ENCODE measurements at regions not wholly inside any gene's neighbourhood (a gene's known extent, or its start where the extent isn't known, plus 50 kb on each side); places are given as distances from the start of the nearest gene placed in this dataset.

GRCh38 chr10:78567680-78568455, 500.9 kb upstream of the ZMIZ1 start:
- no peak for DNase-seq (ENCODE audit: low spot score)

GRCh38 chr10:78568620-78569019, 500.1 kb upstream of the ZMIZ1 start:
- DNase-seq (ENCODE audit: low spot score): no peak

GRCh38 chr10:78570633-78571235, 498.0 kb upstream of the ZMIZ1 start:
- DNase-seq (ENCODE audit: low spot score): no peak

GRCh38 chr10:78571286-78571685, 497.5 kb upstream of the ZMIZ1 start:
- no peak for DNase-seq (ENCODE audit: low spot score)

- no peak for DNase-seq (ENCODE audit: low spot score)
Observed at GRCh38 chr10:78571891-78572290, 496.9 kb upstream of the ZMIZ1 start.

- DNase-seq (ENCODE audit: low spot score): no peak
Observed at GRCh38 chr10:78572565-78572964, 496.2 kb upstream of the ZMIZ1 start.

- no peak for DNase-seq (ENCODE audit: low spot score)
Observed at GRCh38 chr10:78574547-78574946, 494.2 kb upstream of the ZMIZ1 start.

GRCh38 chr10:78575400-78575799, 493.4 kb upstream of the ZMIZ1 start:
- DNase-seq (ENCODE audit: low spot score): no peak

GRCh38 chr10:78576276-78576675, 492.5 kb upstream of the ZMIZ1 start:
- no peak for DNase-seq (ENCODE audit: low spot score)

- no peak for DNase-seq (ENCODE audit: low spot score)
Observed at GRCh38 chr10:78577712-78578111, 491.1 kb upstream of the ZMIZ1 start.

GRCh38 chr10:78578929-78579328, 489.8 kb upstream of the ZMIZ1 start:
- DNase-seq (ENCODE audit: low spot score): no peak

- peak; percentile 47 for DNase-seq (ENCODE audit: low spot score)
Observed at GRCh38 chr10:78579576-78579975, 489.2 kb upstream of the ZMIZ1 start.

- peak; percentile 91 for DNase-seq (ENCODE audit: low spot score)
Observed at GRCh38 chr10:78579995-78580394, 488.8 kb upstream of the ZMIZ1 start.

- no peak for DNase-seq (ENCODE audit: low spot score)
Observed at GRCh38 chr10:78581133-78581694, 487.6 kb upstream of the ZMIZ1 start.

- no peak for DNase-seq (ENCODE audit: low spot score)
Observed at GRCh38 chr10:78582540-78582939, 486.2 kb upstream of the ZMIZ1 start.

GRCh38 chr10:78584266-78584665, 484.5 kb upstream of the ZMIZ1 start:
- DNase-seq (ENCODE audit: low spot score): no peak

- no peak for DNase-seq (ENCODE audit: low spot score)
Observed at GRCh38 chr10:78584681-78585080, 484.1 kb upstream of the ZMIZ1 start.

GRCh38 chr10:78585952-78586351, 482.8 kb upstream of the ZMIZ1 start:
- DNase-seq (ENCODE audit: low spot score): no peak

GRCh38 chr10:78588194-78588811, 480.5 kb upstream of the ZMIZ1 start:
- peak; percentile 6 for DNase-seq (ENCODE audit: low spot score)

GRCh38 chr10:78589687-78590086, 479.1 kb upstream of the ZMIZ1 start:
- no peak for DNase-seq (ENCODE audit: low spot score)

- DNase-seq (ENCODE audit: low spot score): no peak
Observed at GRCh38 chr10:78591066-78591465, 477.7 kb upstream of the ZMIZ1 start.

GRCh38 chr10:78594559-78595268, 474.1 kb upstream of the ZMIZ1 start:
- no peak for DNase-seq (ENCODE audit: low spot score)
